ENCODE measurements at regions not wholly inside any gene's neighbourhood (a gene's known extent, or its start where the extent isn't known, plus 50 kb on each side); places are given as distances from the start of the nearest gene placed in this dataset.

DNA sequence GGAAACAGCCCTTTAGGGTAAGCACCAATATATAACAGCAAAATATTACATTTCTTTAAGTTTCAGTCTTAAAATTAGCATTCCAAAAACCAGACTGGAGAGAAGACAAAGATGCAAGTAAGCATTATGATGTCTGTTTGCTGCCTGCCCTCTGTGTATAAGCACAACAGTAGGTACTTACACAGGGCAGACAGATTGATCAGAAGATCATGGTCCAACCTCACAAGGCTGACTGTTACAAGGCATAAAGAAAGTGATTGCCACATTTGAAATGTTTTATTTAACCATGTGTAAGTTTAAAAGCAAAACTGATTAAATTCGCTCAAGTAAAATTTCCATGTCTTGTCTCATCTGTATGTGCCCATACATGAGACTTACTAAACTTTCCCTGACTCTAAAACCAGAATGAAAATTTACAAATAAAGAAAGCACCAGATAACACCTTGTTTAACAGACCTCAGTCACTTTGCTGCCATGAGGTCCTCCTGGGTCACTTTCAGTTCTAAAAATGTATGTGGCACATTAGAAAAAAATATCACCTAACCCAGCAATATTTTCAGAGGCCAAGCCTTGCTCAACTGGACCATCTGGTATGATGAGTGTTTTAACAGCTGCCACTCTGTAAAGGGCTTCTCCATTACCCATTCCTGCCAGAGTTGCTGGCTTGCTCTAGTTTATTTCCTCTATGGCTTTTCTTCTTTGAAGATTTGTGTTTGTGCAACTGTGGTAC, 297.0 kb downstream of the RBM26 start:
- Mint-ChIP-seq H3K4me3 (no peak overlapping the region), H3K36me3 (no peaks in the 10 kb centered on the region), H3K27ac (no peak overlapping the region), H3K4me1 (no peaks in the 10 kb centered on the region), H3K9me3 (peaks cover 0 to 6% (median 0%) of the 10 kb centered on the region in 7 donors), H3K27me3 (peaks cover 7 to 16% (median 10%) of the 10 kb centered on the region in 3 donors)
- no peak for ATAC-seq (ENCODE audit: low read depth in 2 of 2)
- DNase-seq, result no peak

GRCh38 chr13:79098596-79098995, 307.5 kb downstream of the RBM26 start:
- DNase-seq (no peak), ATAC-seq (ENCODE audit: low read depth in 2 of 2) (no peak)
- peaks cover 0 to 4% (median 0%) of the 10 kb centered on the region in 7 donors for H3K9me3 Mint-ChIP-seq
- H3K27me3 Mint-ChIP-seq, result peaks cover 0 to 15% (median 12%) of the 10 kb centered on the region in 3 donors
- H3K4me1 Mint-ChIP-seq, result no peaks in the 10 kb centered on the region
- H3K27ac Mint-ChIP-seq, result no peak overlapping the region
- H3K4me3 Mint-ChIP-seq, result no peak overlapping the region
- H3K36me3 Mint-ChIP-seq, result no peaks in the 10 kb centered on the region

- ATAC-seq (ENCODE audit: low read depth in 2 of 2) (no peak), DNase-seq (no peak)
- Mint-ChIP-seq H3K4me3 (no peak overlapping the region), H3K36me3 (no peaks in the 10 kb centered on the region), H3K9me3 (peaks cover 0 to 4% (median 0%) of the 10 kb centered on the region in 7 donors), H3K27ac (no peak overlapping the region), H3K4me1 (no peaks in the 10 kb centered on the region), H3K27me3 (peaks cover 0 to 15% (median 12%) of the 10 kb centered on the region in 3 donors)
Measured at GRCh38 chr13:79097201-79097600, 308.9 kb downstream of the RBM26 start.

DNA sequence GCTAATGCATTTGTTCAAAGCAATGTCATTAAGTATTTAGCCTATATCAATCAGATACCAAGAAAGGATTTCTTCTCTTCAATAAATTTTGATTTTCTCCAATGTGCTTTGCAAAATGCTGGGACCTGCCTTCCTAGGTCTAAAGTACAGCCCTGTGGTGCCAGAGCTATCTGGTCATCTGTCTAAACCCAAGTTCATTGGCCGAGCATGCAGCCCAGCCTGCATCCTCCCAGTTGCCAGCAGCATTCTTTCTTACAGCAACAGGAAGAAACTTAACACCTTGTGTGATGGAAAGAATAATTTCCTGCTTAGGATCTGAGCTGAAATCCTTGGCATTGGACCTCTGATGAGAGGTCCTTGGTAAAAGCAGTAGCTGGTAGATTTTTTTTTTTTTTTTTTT, 310.0 kb downstream of the RBM26 start:
- H3K4me1 Mint-ChIP-seq, result no peaks in the 10 kb centered on the region
- peaks cover 0 to 15% (median 6%) of the 10 kb centered on the region in 3 donors for H3K27me3 Mint-ChIP-seq
- no peak overlapping the region for H3K27ac Mint-ChIP-seq
- ATAC-seq (ENCODE audit: low read depth in 2 of 2), result no peak
- no peak overlapping the region for H3K4me3 Mint-ChIP-seq
- H3K36me3 Mint-ChIP-seq, result no peaks in the 10 kb centered on the region
- H3K9me3 Mint-ChIP-seq, result peaks cover 0 to 4% (median 0%) of the 10 kb centered on the region in 7 donors
- no peak for DNase-seq

GRCh38 chr13:79090552-79091124, 315.4 kb downstream of the RBM26 start:
- Mint-ChIP-seq H3K36me3 (no peaks in the 10 kb centered on the region), H3K4me1 (no peaks in the 10 kb centered on the region), H3K27me3 (peaks cover 7 to 13% (median 12%) of the 10 kb centered on the region in 3 donors), H3K27ac (peak overlapping the region in 1 of 6 donors; percentile 12), H3K9me3 (peaks cover 0 to 10% (median 0%) of the 10 kb centered on the region in 7 donors), H3K4me3 (no peak overlapping the region)
- ATAC-seq (ENCODE audit: low read depth in 2 of 2), result no peak
- no peak for DNase-seq

- Mint-ChIP-seq H3K36me3 (no peaks in the 10 kb centered on the region), H3K27ac (no peak overlapping the region), H3K4me3 (no peak overlapping the region), H3K27me3 (peaks cover under 1 to 13% (median 7%) of the 10 kb centered on the region in 3 donors), H3K9me3 (peaks cover 0 to 4% (median 0%) of the 10 kb centered on the region in 7 donors), H3K4me1 (no peaks in the 10 kb centered on the region)
- ATAC-seq (ENCODE audit: low read depth in 2 of 2) (no peak), DNase-seq (no peak)
Measured at GRCh38 chr13:79084802-79085424, 321.1 kb downstream of the RBM26 start.

- H3K4me3 Mint-ChIP-seq, result no peak overlapping the region
- ATAC-seq (ENCODE audit: low read depth in 2 of 2) (no peak), DNase-seq (no peak)
- no peak overlapping the region for H3K27ac Mint-ChIP-seq
- peaks cover 0 to 21% (median 4%) of the 10 kb centered on the region in 7 donors for H3K9me3 Mint-ChIP-seq
- H3K27me3 Mint-ChIP-seq, result peaks cover 0 to 14% (median 8%) of the 10 kb centered on the region in 3 donors
- peaks cover 0 to 7% of the 10 kb centered on the region in 2 donors for H3K36me3 Mint-ChIP-seq
- H3K4me1 Mint-ChIP-seq, result no peaks in the 10 kb centered on the region
Measured at GRCh38 chr13:79081942-79082341, 324.1 kb downstream of the RBM26 start.

DNA sequence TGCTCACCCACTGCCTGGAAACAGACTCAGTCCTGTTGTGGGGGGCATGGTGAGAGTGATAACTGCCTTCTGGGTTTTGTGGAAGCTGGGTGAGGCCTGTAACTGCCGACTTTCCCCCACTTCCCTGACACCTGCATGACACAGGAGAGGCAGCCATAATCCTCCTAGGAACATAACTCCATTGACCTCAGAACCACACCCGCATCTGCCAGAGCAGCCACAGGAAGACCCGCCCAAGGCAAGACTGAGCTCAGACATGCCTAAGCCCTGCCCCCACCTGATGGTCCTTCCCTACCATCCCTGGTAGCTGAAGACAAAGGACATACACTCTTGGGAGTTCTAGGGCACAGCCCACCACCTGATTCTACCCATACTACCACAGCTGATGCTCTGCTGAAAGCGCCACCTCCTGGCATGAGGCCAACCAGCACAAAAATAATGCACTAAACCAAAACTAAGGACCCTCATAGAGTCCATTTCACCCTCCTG, 326.7 kb downstream of the RBM26 start:
- Mint-ChIP-seq H3K9me3 (peaks cover 0 to 21% (median 4%) of the 10 kb centered on the region in 7 donors), H3K36me3 (peaks cover 0 to 7% of the 10 kb centered on the region in 2 donors), H3K27me3 (peaks cover 0 to 14% (median 8%) of the 10 kb centered on the region in 3 donors), H3K4me3 (no peak overlapping the region), H3K27ac (no peak overlapping the region), H3K4me1 (no peaks in the 10 kb centered on the region)
- no peak for DNase-seq
- no peak for ATAC-seq (ENCODE audit: low read depth in 2 of 2)

DNA sequence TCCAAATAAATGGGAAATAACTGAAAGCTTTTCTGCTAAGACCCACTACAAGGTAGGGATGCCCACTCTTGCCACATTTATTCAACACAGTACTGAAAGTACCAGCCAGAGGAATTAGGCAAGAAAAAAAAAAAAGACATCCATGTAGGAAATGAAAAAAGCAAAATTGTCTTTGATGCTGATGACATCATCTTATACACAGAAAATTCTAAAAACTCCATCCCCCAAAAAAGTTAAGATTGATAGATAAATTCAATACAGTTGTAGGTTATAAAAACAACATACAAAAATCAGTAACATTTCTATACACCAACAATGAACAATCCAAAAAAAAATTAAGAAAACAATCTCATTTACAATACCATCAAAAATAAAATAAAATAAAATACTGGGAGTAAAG, 330.4 kb downstream of the RBM26 start:
- Mint-ChIP-seq H3K9me3 (peaks cover 0 to 25% (median 6%) of the 10 kb centered on the region in 7 donors), H3K4me3 (no peak overlapping the region), H3K36me3 (peaks cover 0 to 7% of the 10 kb centered on the region in 2 donors), H3K27me3 (peaks cover 0 to 9% (median 8%) of the 10 kb centered on the region in 3 donors), H3K27ac (no peak overlapping the region), H3K4me1 (peaks cover 0 to 5% (median 4%) of the 10 kb centered on the region in 3 donors)
- no peak for ATAC-seq (ENCODE audit: low read depth in 2 of 2)
- no peak for DNase-seq

- Mint-ChIP-seq H3K27me3 (peaks cover 0 to 13% (median 0%) of the 10 kb centered on the region in 3 donors), H3K9me3 (peaks cover 0 to 8% (median 3%) of the 10 kb centered on the region in 7 donors), H3K27ac (no peak overlapping the region), H3K4me1 (peaks cover 11 to 18% (median 12%) of the 10 kb centered on the region in 3 donors), H3K4me3 (no peak overlapping the region), H3K36me3 (no peaks in the 10 kb centered on the region)
- DNase-seq (no peak), ATAC-seq (ENCODE audit: low read depth in 2 of 2) (no peak)
Measured at GRCh38 chr13:79070343-79070974, 335.6 kb downstream of the RBM26 start.

- H3K4me1 Mint-ChIP-seq, result no peaks in the 10 kb centered on the region
- peak overlapping the region in 1 of 6 donors; percentile 2 for H3K27ac Mint-ChIP-seq
- no peak overlapping the region for H3K4me3 Mint-ChIP-seq
- H3K9me3 Mint-ChIP-seq, result no peaks in the 10 kb centered on the region
- no peaks in the 10 kb centered on the region for H3K36me3 Mint-ChIP-seq
- H3K27me3 Mint-ChIP-seq, result peaks cover 13 to 25% (median 14%) of the 10 kb centered on the region in 3 donors
- DNase-seq, result no peak
- ATAC-seq (ENCODE audit: low read depth in 2 of 2), result no peak
Measured at GRCh38 chr13:79062291-79062690, 343.8 kb downstream of the RBM26 start.

GRCh38 chr13:79060216-79060615, 345.8 kb downstream of the RBM26 start:
- no peak for ATAC-seq (ENCODE audit: low read depth in 2 of 2)

GRCh38 chr13:79056706-79057105, 349.3 kb downstream of the RBM26 start:
- Mint-ChIP-seq H3K4me3 (no peak overlapping the region), H3K9me3 (no peaks in the 10 kb centered on the region), H3K27ac (no peak overlapping the region), H3K27me3 (peaks cover 5 to 12% (median 11%) of the 10 kb centered on the region in 3 donors), H3K4me1 (no peaks in the 10 kb centered on the region), H3K36me3 (no peaks in the 10 kb centered on the region)
- ATAC-seq (ENCODE audit: low read depth in 2 of 2) (no peak), DNase-seq (no peak)

More at GRCh38 chr13:79060216-79060615, 345.8 kb downstream of the RBM26 start:
- peaks cover 13 to 21% (median 14%) of the 10 kb centered on the region in 3 donors for H3K27me3 Mint-ChIP-seq
- no peak for DNase-seq
- no peaks in the 10 kb centered on the region for H3K9me3 Mint-ChIP-seq
- no peaks in the 10 kb centered on the region for H3K36me3 Mint-ChIP-seq
- no peak overlapping the region for H3K27ac Mint-ChIP-seq
- no peak overlapping the region for H3K4me3 Mint-ChIP-seq
- H3K4me1 Mint-ChIP-seq, result no peaks in the 10 kb centered on the region

Data from naive B cell (primary cell).